ENCODE measurements at regions not wholly inside any gene's neighbourhood (a gene's known extent, or its start where the extent isn't known, plus 50 kb on each side); places are given as distances from the start of the nearest gene placed in this dataset.
"Not testable (repeated sequence)": the region's sequence is repeated elsewhere in the genome, so short reads cannot be mapped to it uniquely, and the experiment has no call there.

- Histone ChIP-seq H3K23me2 (ENCODE audit: insufficient read length, low read depth, low read length, poor library complexity, severe bottlenecking) (no peaks in the 10 kb centered on the region), H3K14ac (ENCODE audit: insufficient read depth, low read length) (no peak overlapping the region), H3K79me2 (ENCODE audit: insufficient read depth, low read length) (no peaks in the 10 kb centered on the region), H3K56ac (ENCODE audit: insufficient read length, low read depth, low read length) (no peak overlapping the region), H3K18ac (ENCODE audit: insufficient read length, low read depth, low read length) (no peak overlapping the region), H3K9me3 (ENCODE audit: control insufficient read depth, low read depth, low read length) (no peaks in the 10 kb centered on the region), H4K91ac (ENCODE audit: insufficient read length, low read depth, low read length) (no peak overlapping the region), H3K27ac (ENCODE audit: insufficient read length, low read depth, low read length) (no peak overlapping the region), H2BK15ac (ENCODE audit: low read depth, low read length) (no peak overlapping the region), H2AFZ (ENCODE audit: low read length) (no peak overlapping the region), H2AK5ac (ENCODE audit: insufficient read length, low read length) (no peak overlapping the region), H3K4ac (ENCODE audit: low read depth, low read length) (no peak overlapping the region), H4K8ac (replicated peaks; ENCODE audit: insufficient read length, low read depth, low read length) (no peak overlapping the region), H3K4me2 (ENCODE audit: insufficient read depth, insufficient read length, low read length) (no peak overlapping the region), H4K20me1 (ENCODE audit: control insufficient read depth, insufficient read depth, insufficient read length) (no peaks in the 10 kb centered on the region), H3T11ph (ENCODE audit: low read length) (no peak overlapping the region), H3K23ac (ENCODE audit: insufficient read length, low read depth, low read length) (no peak overlapping the region), H3K4me1 (ENCODE audit: insufficient read depth, low read length) (no peaks in the 10 kb centered on the region; the same call in 1 of the 2 replicates), H3K79me1 (ENCODE audit: insufficient read depth, low read depth, low read length, poor library complexity, severe bottlenecking) (no peaks in the 10 kb centered on the region), H2BK12ac (ENCODE audit: insufficient read length, low read depth, low read length) (no peak overlapping the region), H2BK20ac (ENCODE audit: low read depth, low read length, poor library complexity, severe bottlenecking) (no peak overlapping the region), H2BK5ac (ENCODE audit: insufficient read length, low read length) (no peak overlapping the region), H4K5ac (ENCODE audit: insufficient read length, low read depth, low read length) (no peak overlapping the region), H3K27me3 (ENCODE audit: insufficient read depth, low read length) (no peaks in the 10 kb centered on the region), H2BK120ac (ENCODE audit: low read depth, low read length, poor library complexity, severe bottlenecking) (no peak overlapping the region), H3K9ac (ENCODE audit: extremely low read depth, insufficient read length, low read length) (no peak overlapping the region)
- Mint-ChIP-seq H3K4me1 (peaks cover 33 to 38% of the 10 kb centered on the region in 2 experiments), H3K27me3 (ENCODE audit: low read depth) (no peaks in the 10 kb centered on the region), H3K27ac (peak overlapping the region; percentile 44 to 88 (median 55); a peak in 4 of 7 replicates), H3K4me3 (peak overlapping the region in 1 of 2 experiments; percentile 2; a peak in 1 of 5 replicates), H3K9me3 (peaks cover 19 to 23% of the 10 kb centered on the region in 2 experiments; a peak in 4 of 5 replicates), H3K36me3 (ENCODE audit: insufficient read depth in 1 of 3, low read depth in 3 of 3) (peaks cover 13 to 23% (median 14%) of the 10 kb centered on the region in 3 experiments)
- no peak for DNase-seq
- no peak for TF ChIP-seq CTCF (conservative IDR thresholded peaks at IDR 0.05)
- no CpG with 5 or more reads among the region's 15 CpGs for WGBS (ENCODE audit: extremely low coverage, insufficient read length, low lambda C conversion rate)
Observed at GRCh38 chr12:74264692-74265091, 272.9 kb upstream of the ATXN7L3B start.

- H2AFZ ChIP-seq (ENCODE audit: low read length): not testable (repeated sequence)
Observed at GRCh38 chr12:74269355-74269754, 268.3 kb upstream of the ATXN7L3B start.

More at GRCh38 chr12:74269355-74269754, 268.3 kb upstream of the ATXN7L3B start:
- H3K9me3 ChIP-seq (ENCODE audit: control insufficient read depth, low read depth, low read length); H3K9ac ChIP-seq (ENCODE audit: extremely low read depth, insufficient read length, low read length); H3K4me3 Mint-ChIP-seq; H3K79me1 ChIP-seq (ENCODE audit: insufficient read depth, low read depth, low read length, poor library complexity, severe bottlenecking); H2BK12ac ChIP-seq (ENCODE audit: insufficient read length, low read depth, low read length); H3K18ac ChIP-seq (ENCODE audit: insufficient read length, low read depth, low read length); H3K23ac ChIP-seq (ENCODE audit: insufficient read length, low read depth, low read length); H2BK5ac ChIP-seq (ENCODE audit: insufficient read length, low read length); H4K8ac ChIP-seq (replicated peaks; ENCODE audit: insufficient read length, low read depth, low read length); H3K79me2 ChIP-seq (ENCODE audit: insufficient read depth, low read length); H4K5ac ChIP-seq (ENCODE audit: insufficient read length, low read depth, low read length); H3K4ac ChIP-seq (ENCODE audit: low read depth, low read length); H3K56ac ChIP-seq (ENCODE audit: insufficient read length, low read depth, low read length); H2BK120ac ChIP-seq (ENCODE audit: low read depth, low read length, poor library complexity, severe bottlenecking); H2AK5ac ChIP-seq (ENCODE audit: insufficient read length, low read length); H3T11ph ChIP-seq (ENCODE audit: low read length); H3K23me2 ChIP-seq (ENCODE audit: insufficient read length, low read depth, low read length, poor library complexity, severe bottlenecking); H4K20me1 ChIP-seq (ENCODE audit: control insufficient read depth, insufficient read depth, insufficient read length); H3K27ac ChIP-seq (ENCODE audit: insufficient read length, low read depth, low read length); H3K27me3 Mint-ChIP-seq (ENCODE audit: low read depth); H3K4me1 ChIP-seq (ENCODE audit: insufficient read depth, low read length); H3K27me3 ChIP-seq (ENCODE audit: insufficient read depth, low read length); H3K4me2 ChIP-seq (ENCODE audit: insufficient read depth, insufficient read length, low read length); H2BK20ac ChIP-seq (ENCODE audit: low read depth, low read length, poor library complexity, severe bottlenecking); H2BK15ac ChIP-seq (ENCODE audit: low read depth, low read length); H3K14ac ChIP-seq (ENCODE audit: insufficient read depth, low read length); H4K91ac ChIP-seq (ENCODE audit: insufficient read length, low read depth, low read length); DNase-seq: not testable (repeated sequence)
- H3K9me3 Mint-ChIP-seq: peaks cover 18 to 19% of the 10 kb centered on the region in 2 experiments; a peak in 4 of 5 replicates
- WGBS (ENCODE audit: extremely low coverage, insufficient read length, low lambda C conversion rate): no CpG with 5 or more reads among the region's 8 CpGs
- H3K4me1 Mint-ChIP-seq: peaks cover 13 to 17% of the 10 kb centered on the region in 2 experiments
- peaks cover 14 to 18% (median 15%) of the 10 kb centered on the region in 3 experiments for H3K36me3 Mint-ChIP-seq (ENCODE audit: insufficient read depth in 1 of 3, low read depth in 3 of 3)
- peak overlapping the region in 1 of 3 experiments; percentile 52; a peak in 1 of 7 replicates for H3K27ac Mint-ChIP-seq

All from H9 (cell line).